ENCODE measurements at regions not wholly inside any gene's neighbourhood (a gene's known extent, or its start where the extent isn't known, plus 50 kb on each side); places are given as distances from the start of the nearest gene placed in this dataset.

GRCh38 chr13:80574113-80574850 is 233.4 kb upstream of the SPRY2 start:
- Histone ChIP-seq H3K4me1 (ENCODE audit: control insufficient read depth in 2 of 2, insufficient read depth in 2 of 2, low read length in 2 of 2) (no peaks in the 10 kb centered on the region), H4K20me1 (ENCODE audit: control insufficient read depth, insufficient read depth, low read length, poor library complexity, severe bottlenecking) (no peaks in the 10 kb centered on the region), H3K36me3 (replicated peaks in 1 of 2; ENCODE audit: control extremely low read depth in 1 of 2, control insufficient read depth in 1 of 2, extremely low read depth in 1 of 2, insufficient read depth in 2 of 2, low read length in 1 of 2) (no peaks in the 10 kb centered on the region), H3K4me2 (replicated peaks; ENCODE audit: low read depth, low read length, poor library complexity, severe bottlenecking) (no peak overlapping the region), H3K9ac (ENCODE audit: low read length) (no peak overlapping the region), H3K9me3 (ENCODE audit: control extremely low read depth in 1 of 3, control insufficient read depth in 2 of 3, insufficient read depth in 1 of 3, low read length in 2 of 3) (peaks cover 0 to 8% (median 2%) of the 10 kb centered on the region in 3 donors), H3K79me2 (ENCODE audit: control insufficient read depth, insufficient read depth, low read length) (no peaks in the 10 kb centered on the region), H3K27me3 (replicated peaks in 1 of 4; ENCODE audit: control extremely low read depth in 1 of 4, control insufficient read depth in 3 of 4, insufficient read depth in 4 of 4, low read length in 3 of 4) (no peaks in the 10 kb centered on the region), H2AFZ (ENCODE audit: insufficient read depth, low read depth, low read length, poor library complexity, severe bottlenecking) (no peak overlapping the region), H3K4me3 (ENCODE audit: control extremely low read depth in 1 of 5, extremely low read depth in 1 of 5, insufficient read depth in 1 of 5, low read depth in 2 of 5, low read length in 4 of 5) (no peak overlapping the region), H3K27ac (ENCODE audit: low read length in 2 of 2) (no peak overlapping the region)
- intact Hi-C loops (cut with micrococcal nuclease): no loop called here
- Mint-ChIP-seq H3K4me1 (no peaks in the 10 kb centered on the region), H3K4me3 (no peak overlapping the region), H3K27ac (no peak overlapping the region), H3K9me3 (ENCODE audit: insufficient read depth) (no peaks in the 10 kb centered on the region), H3K27me3 (no peaks in the 10 kb centered on the region)
- DNase-seq (no peak), ATAC-seq (ENCODE audit: low read depth) (no peak)
- POLR2A ChIA-PET: no interaction called here
- CTCF ChIA-PET: no interaction called here
- WGBS (ENCODE audit: insufficient coverage): 100% methylated on average over 1 of the region's 6 CpGs
- TF ChIP-seq EZH2 (IDR thresholded peaks at IDR 0.05; ENCODE audit: borderline replicate concordance, insufficient read depth, low read depth, low read length, poor library complexity, severe bottlenecking) (no peak), CTCF (IDR thresholded peaks at IDR 0.05) (no peak)

GRCh38 chr13:80572923-80573316 is 232.0 kb upstream of the SPRY2 start:
- no peak overlapping the region for H3K27ac Mint-ChIP-seq
- TF ChIP-seq CTCF (IDR thresholded peaks at IDR 0.05) (no peak), EZH2 (IDR thresholded peaks at IDR 0.05; ENCODE audit: borderline replicate concordance, insufficient read depth, low read depth, low read length, poor library complexity, severe bottlenecking) (no peak)
- ATAC-seq (ENCODE audit: low read depth) (no peak), DNase-seq (no peak)
- H3K9me3 Mint-ChIP-seq (ENCODE audit: insufficient read depth): no peaks in the 10 kb centered on the region
- ChIA-PET POLR2A (no interaction called here), CTCF (no interaction called here)
- no peaks in the 10 kb centered on the region for H3K27me3 ChIP-seq (replicated peaks in 1 of 4; ENCODE audit: control extremely low read depth in 1 of 4, control insufficient read depth in 3 of 4, insufficient read depth in 4 of 4, low read length in 3 of 4)
- no peaks in the 10 kb centered on the region for H3K4me1 Mint-ChIP-seq
- H3K79me2 ChIP-seq (ENCODE audit: control insufficient read depth, insufficient read depth, low read length): no peaks in the 10 kb centered on the region
- no peaks in the 10 kb centered on the region for H3K4me1 ChIP-seq (ENCODE audit: control insufficient read depth in 2 of 2, insufficient read depth in 2 of 2, low read length in 2 of 2)
- no peak overlapping the region for H3K4me2 ChIP-seq (replicated peaks; ENCODE audit: low read depth, low read length, poor library complexity, severe bottlenecking)
- no peaks in the 10 kb centered on the region for H3K27me3 Mint-ChIP-seq
- no peak overlapping the region for H2AFZ ChIP-seq (ENCODE audit: insufficient read depth, low read depth, low read length, poor library complexity, severe bottlenecking)
- 90% methylated on average over 5 of the region's 5 CpGs for WGBS (ENCODE audit: insufficient coverage)
- H3K4me3 Mint-ChIP-seq: no peak overlapping the region
- no peak overlapping the region for H3K9ac ChIP-seq (ENCODE audit: low read length)
- no peaks in the 10 kb centered on the region for H4K20me1 ChIP-seq (ENCODE audit: control insufficient read depth, insufficient read depth, low read length, poor library complexity, severe bottlenecking)
- H3K36me3 ChIP-seq (replicated peaks in 1 of 2; ENCODE audit: control extremely low read depth in 1 of 2, control insufficient read depth in 1 of 2, extremely low read depth in 1 of 2, insufficient read depth in 2 of 2, low read length in 1 of 2): no peaks in the 10 kb centered on the region
- H3K4me3 ChIP-seq (ENCODE audit: control extremely low read depth in 1 of 5, extremely low read depth in 1 of 5, insufficient read depth in 1 of 5, low read depth in 2 of 5, low read length in 4 of 5): no peak overlapping the region
- H3K27ac ChIP-seq (ENCODE audit: low read length in 2 of 2): no peak overlapping the region
- H3K9me3 ChIP-seq (ENCODE audit: control extremely low read depth in 1 of 3, control insufficient read depth in 2 of 3, insufficient read depth in 1 of 3, low read length in 2 of 3): peaks cover 0 to 4% (median 3%) of the 10 kb centered on the region in 3 donors
- intact Hi-C loops (cut with micrococcal nuclease): no loop called here
